ENCODE measurements at regions not wholly inside any gene's neighbourhood (a gene's known extent, or its start where the extent isn't known, plus 50 kb on each side); places are given as distances from the start of the nearest gene placed in this dataset.

GRCh38 chr22:40111451-40111850 lies 66.3 kb upstream of the TNRC6B start:
- Histone ChIP-seq H3K27me3 (ENCODE audit: insufficient read depth, low read depth, severe bottlenecking) (no peaks in the 10 kb centered on the region), H3K4me3 (ENCODE audit: low read depth, low read length) (no peak overlapping the region), H3K9me3 (ENCODE audit: severe bottlenecking) (no peaks in the 10 kb centered on the region), H3K27ac (no peak overlapping the region), H3K36me3 (no peaks in the 10 kb centered on the region)
- DNase-seq: no peak
- TF ChIP-seq CTCF (IDR thresholded peaks at IDR 0.05; ENCODE audit: low read depth, low read length): no peak

- Histone ChIP-seq H3K36me3 (no peaks in the 10 kb centered on the region), H3K4me3 (ENCODE audit: low read depth, low read length) (no peak overlapping the region), H3K27ac (no peak overlapping the region), H3K27me3 (ENCODE audit: insufficient read depth, low read depth, severe bottlenecking) (no peaks in the 10 kb centered on the region), H3K9me3 (ENCODE audit: severe bottlenecking) (no peaks in the 10 kb centered on the region)
- no peak for TF ChIP-seq CTCF (IDR thresholded peaks at IDR 0.05; ENCODE audit: low read depth, low read length)
- no peak for DNase-seq
Observed at GRCh38 chr22:40112595-40112994, 65.1 kb upstream of the TNRC6B start.

- no peak overlapping the region for H3K4me3 ChIP-seq (ENCODE audit: low read depth, low read length)
- H3K27me3 ChIP-seq (ENCODE audit: insufficient read depth, low read depth, severe bottlenecking): no peaks in the 10 kb centered on the region
- H3K27ac ChIP-seq: no peak overlapping the region
- no peaks in the 10 kb centered on the region for H3K9me3 ChIP-seq (ENCODE audit: severe bottlenecking)
- no peak for DNase-seq
- no peaks in the 10 kb centered on the region for H3K36me3 ChIP-seq
- TF ChIP-seq CTCF (IDR thresholded peaks at IDR 0.05; ENCODE audit: low read depth, low read length): no peak
Observed at GRCh38 chr22:40113696-40114095, 64.0 kb upstream of the TNRC6B start.

- Histone ChIP-seq H3K4me3 (ENCODE audit: low read depth, low read length) (no peak overlapping the region), H3K27me3 (ENCODE audit: insufficient read depth, low read depth, severe bottlenecking) (no peaks in the 10 kb centered on the region), H3K36me3 (no peaks in the 10 kb centered on the region), H3K9me3 (ENCODE audit: severe bottlenecking) (no peaks in the 10 kb centered on the region), H3K27ac (no peak overlapping the region)
- DNase-seq: no peak
- no peak for TF ChIP-seq CTCF (IDR thresholded peaks at IDR 0.05; ENCODE audit: low read depth, low read length)
Observed at GRCh38 chr22:40114411-40114810, 63.3 kb upstream of the TNRC6B start.

GRCh38 chr22:40116496-40117200 lies 61.1 kb upstream of the TNRC6B start:
- TF ChIP-seq CTCF (IDR thresholded peaks at IDR 0.05; ENCODE audit: low read depth, low read length): no peak
- Histone ChIP-seq H3K36me3 (no peaks in the 10 kb centered on the region), H3K27ac (no peak overlapping the region), H3K4me3 (ENCODE audit: low read depth, low read length) (no peak overlapping the region), H3K27me3 (ENCODE audit: insufficient read depth, low read depth, severe bottlenecking) (no peaks in the 10 kb centered on the region), H3K9me3 (ENCODE audit: severe bottlenecking) (no peaks in the 10 kb centered on the region)
- no peak for DNase-seq

GRCh38 chr22:40118979-40119378 lies 58.7 kb upstream of the TNRC6B start:
- no peak for TF ChIP-seq CTCF (IDR thresholded peaks at IDR 0.05; ENCODE audit: low read depth, low read length)
- H3K4me3 ChIP-seq (ENCODE audit: low read depth, low read length): no peak overlapping the region
- no peak for DNase-seq

More at GRCh38 chr22:40118979-40119378, 58.7 kb upstream of the TNRC6B start:
- Histone ChIP-seq H3K9me3 (ENCODE audit: severe bottlenecking) (no peaks in the 10 kb centered on the region), H3K36me3 (no peaks in the 10 kb centered on the region), H3K27ac (no peak overlapping the region), H3K27me3 (ENCODE audit: insufficient read depth, low read depth, severe bottlenecking) (no peaks in the 10 kb centered on the region)

Data from WERI-Rb-1 (cell line).